K562 (cell line): ENCODE measurements at regions not wholly inside any gene's neighbourhood (a gene's known extent, or its start where the extent isn't known, plus 50 kb on each side); places are given as distances from the start of the nearest gene placed in this dataset.

Experiments
- ATAC-seq: fragments of 200-7000 bp; cut with Tn5 transposase; 3 replicates; pipeline ENCODE4 v1.9.1; 2020; ENCODE audit warnings: moderate library complexity
- BruUV-seq: library from RNA; stranded (reverse); fragments of 400-500 nt; replicated peaks from 2 replicates; lab custom pipeline; 2021; lab: Mats Ljungman, UMichigan
- CTCF ChIA-PET: fragments of 300-600 bp; formaldehyde crosslinking; extraction: SDS; loops from one replicate; lab custom pipeline; 2021; ENCODE audit warnings: low intra/inter-chr PET ratio; lab: Yijun Ruan, JAX
- POLR2A ChIA-PET: fragments of 300-600, 350-650 bp; sonication (Branson Sonifier 250); formaldehyde crosslinking; extraction: SDS; loops from one replicate; lab custom pipeline; 2021; ENCODE audit warnings: antibody characterized with exemption, inconsistent platforms; lab: Yijun Ruan, JAX
- DNase-seq, 4 experiments: peaks; one replicate each; pipeline versions ENCODE4 v3.0.0 to v3.0.0-alpha.2; 2011 to 2018; ENCODE audit warnings: low spot score in 3 of 4, mixed read lengths in 3 of 4; ENCODE audit errors: extremely low read depth in 1 of 4
- FAIRE-seq: peaks from 2 replicates; lab custom pipeline; 2011; peaks lifted over from hg19 to GRCh38; lab: Jason Lieb, UNC
- H2AFZ ChIP-seq: 2 replicates; pipeline ENCODE4 v1.6.0; 2011; ENCODE audit warnings: low read depth, low read length, control low read depth, inconsistent platforms
- H3K27ac ChIP-seq: fragments of 200-600 bp; 3 replicates; pipeline ENCODE4 v1.8.0; 2011; ENCODE audit warnings: low read depth, mild to moderate bottlenecking, control low read depth, inconsistent platforms, low read length, moderate library complexity, mixed read lengths; ENCODE audit errors: extremely low read depth
- H3K27me3 ChIP-seq, 2 experiments: fragments of 300-600 bp in 1 of 2; 2 replicates in 1 of 2; 3 replicates in 1 of 2; pipeline versions ENCODE4 v1.6.0 to v1.8.0; 2011; ENCODE audit warnings: inconsistent platforms in 2 of 2, low read length in 2 of 2, mild to moderate bottlenecking in 1 of 2, mixed read lengths in 1 of 2, moderate library complexity in 1 of 2; ENCODE audit not compliant: control insufficient read depth in 2 of 2, insufficient read depth in 2 of 2
- H3K36me3 ChIP-seq: fragments of 300-600 bp; 3 replicates; pipeline ENCODE4 v1.8.0; 2011; ENCODE audit warnings: mild to moderate bottlenecking, low read length, inconsistent platforms; ENCODE audit not compliant: control insufficient read depth, insufficient read depth
- H3K4me1 ChIP-seq, 2 experiments: fragments of 200-600 bp in 1 of 2; replicated peaks in 1 of 2; 2 replicates in 1 of 2; 3 replicates in 1 of 2; pipeline versions ENCODE4 v1.5.1 to v1.8.0; 2011; ENCODE audit warnings: inconsistent platforms in 2 of 2, low read length in 2 of 2, mild to moderate bottlenecking in 1 of 2, mixed read lengths in 1 of 2, moderate library complexity in 1 of 2; ENCODE audit not compliant: control insufficient read depth in 2 of 2, insufficient read depth in 2 of 2
- H3K4me2 ChIP-seq: 2 replicates; pipeline ENCODE4 v1.6.1; 2011; ENCODE audit warnings: low read length, control low read depth, inconsistent platforms, mixed read lengths; ENCODE audit not compliant: insufficient read depth
- H3K4me3 ChIP-seq: fragments of 200-600 bp; sonication (generic), shearing (Covaris generic); 2 replicates; pipeline ENCODE4 v1.5.1; 2016; ENCODE audit warnings: control low read depth, inconsistent platforms
- H3K79me2 ChIP-seq: fragments of 200-600 bp; 3 replicates; pipeline ENCODE4 v1.8.0; 2011; ENCODE audit warnings: low read length, inconsistent platforms; ENCODE audit not compliant: control insufficient read depth, insufficient read depth
- H3K9ac ChIP-seq, 2 experiments: 2 replicates each; pipeline versions ENCODE4 v1.6.0 to v1.6.1; 2011; ENCODE audit warnings: low read depth in 2 of 2, low read length in 2 of 2, control low read depth in 1 of 2, inconsistent platforms in 1 of 2, mild to moderate bottlenecking in 1 of 2, mixed read lengths in 1 of 2; ENCODE audit not compliant: insufficient read depth in 1 of 2
- H3K9me1 ChIP-seq: one replicate; pipeline ENCODE4 v1.6.0; 2011; ENCODE audit warnings: inconsistent platforms, mild to moderate bottlenecking, low read length, moderate library complexity; ENCODE audit not compliant: control insufficient read depth, insufficient read depth
- H3K9me3 ChIP-seq: replicated peaks from 2 replicates; pipeline ENCODE4 v1.5.1; 2011; ENCODE audit warnings: low read depth, low read length, inconsistent platforms; ENCODE audit not compliant: control insufficient read depth, insufficient read depth
- H4K20me1 ChIP-seq: replicated peaks from 2 replicates; pipeline ENCODE4 v1.6.1; 2011; ENCODE audit warnings: low read length, inconsistent platforms, mixed read lengths; ENCODE audit not compliant: control insufficient read depth, insufficient read depth
- BHLHE40 ChIP-seq: IDR thresholded peaks from 2 replicates; pipeline ENCODE4 v1.6.1; 2011; ENCODE audit warnings: low read length, improper control_type of control experiment
- CREB1 ChIP-seq, 2 experiments: sonication (generic) in 1 of 2; formaldehyde crosslinking in 1 of 2; IDR thresholded peaks; 2 replicates each; pipeline versions ENCODE4 v1.6.1 to v1.8.0; 2012 to 2022; ENCODE audit warnings: inconsistent platforms in 1 of 2, mild to moderate bottlenecking in 1 of 2, missing genetic modification reagents in 1 of 2, moderate library complexity in 1 of 2
- HNRNPUL1 ChIP-seq: fragments of 200-400 bp; formaldehyde crosslinking; IDR thresholded peaks from 2 replicates; pipeline ENCODE4 v1.6.1; 2017; ENCODE audit warnings: low read length
- MCM3 ChIP-seq: fragments of 450-650 bp; IDR thresholded peaks from 2 replicates; pipeline ENCODE4 v1.6.1; 2016
- MTA3 ChIP-seq: fragments of 450-650 bp; formaldehyde crosslinking; IDR thresholded peaks from 2 replicates; pipeline ENCODE4 v1.6.1; 2017; ENCODE audit warnings: mild to moderate bottlenecking, borderline replicate concordance
- MYC ChIP-seq, 2 experiments: fragments of 250-450 bp in 1 of 2; sonication (Bioruptor Pico) in 1 of 2; IDR thresholded peaks; 2 replicates each; pipeline versions ENCODE4 v1.5.1 to v1.6.1; 2012 to 2021; ENCODE audit warnings: low read depth in 2 of 2, borderline replicate concordance in 1 of 2, improper control_type of control experiment in 1 of 2, low read length in 1 of 2, mild to moderate bottlenecking in 1 of 2, moderate library complexity in 1 of 2
- NFIC ChIP-seq: fragments of 450-650 bp; IDR thresholded peaks from 2 replicates; pipeline ENCODE4 v1.6.1; 2017; ENCODE audit warnings: mild to moderate bottlenecking, inconsistent platforms
- RUNX1 ChIP-seq: sonication (generic); IDR thresholded peaks from 2 replicates; pipeline ENCODE4 v1.6.1; 2016; ENCODE audit warnings: antibody characterized with exemption, low read depth
- THRAP3 ChIP-seq: fragments of 450-650 bp; IDR thresholded peaks from 2 replicates; pipeline ENCODE4 v1.6.1; 2016; ENCODE audit warnings: mild to moderate bottlenecking, inconsistent platforms, borderline replicate concordance
- ZNF134 ChIP-seq: fragments of 250-450 bp; sonication (Bioruptor Pico); conservative IDR thresholded peaks from 2 replicates; pipeline ENCODE4 v1.4.0; 2020
- in situ Hi-C: fragments of 300-500 bp; cut with MboI; formaldehyde crosslinking; loops from 4 replicates; pipeline ENCODE4 v1.15.0; 2018; ENCODE audit warnings: inconsistent platforms, mixed read lengths
- intact Hi-C: fragments of 100-400 bp; cut with micrococcal nuclease; formaldehyde crosslinking; loops from 2 replicates; pipeline ENCODE4 v1.14.2; 2022
- TF ChIP-seq, protein P1 (sequence below): conservative IDR thresholded peaks from 2 replicates; pipeline ENCODE4 v1.6.1; 2011; ENCODE audit warnings: low read depth, mild to moderate bottlenecking, low read length; ENCODE audit not compliant: control insufficient read depth
- TF ChIP-seq, protein P2 (sequence below), 2 experiments: fragments of 250-450 bp in 1 of 2; fragments of 450-650 bp in 1 of 2; sonication (Bioruptor Pico) in 1 of 2; IDR thresholded peaks; 2 replicates each; pipeline versions ENCODE4 v1.6.1 to v1.8.0; 2016 to 2021; ENCODE audit warnings: mild to moderate bottlenecking in 2 of 2, moderate library complexity in 2 of 2, missing compliant biosample characterization in 1 of 2, missing genetic modification characterization in 1 of 2

DNA sequence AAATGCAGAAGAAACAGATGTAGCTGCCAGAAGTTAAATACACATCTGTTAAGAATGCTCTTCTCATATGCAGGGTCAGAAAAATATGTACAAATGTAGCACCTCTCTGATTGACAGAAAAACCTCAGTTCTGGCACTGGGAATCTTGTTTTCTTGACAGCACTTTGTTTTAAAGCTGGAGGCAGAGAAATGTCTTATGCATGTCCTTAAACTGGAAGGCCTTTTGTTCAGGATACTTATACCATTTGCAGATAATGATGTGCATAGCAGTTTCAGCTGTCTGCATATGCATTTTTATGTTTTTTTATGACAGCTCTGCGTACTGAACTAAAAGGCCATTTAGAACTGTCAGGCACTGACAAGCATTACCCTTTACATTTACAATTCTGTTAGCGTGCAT lies 567.9 kb downstream of the EBF1 start (continued):
- TF ChIP-seq, protein P1, sequence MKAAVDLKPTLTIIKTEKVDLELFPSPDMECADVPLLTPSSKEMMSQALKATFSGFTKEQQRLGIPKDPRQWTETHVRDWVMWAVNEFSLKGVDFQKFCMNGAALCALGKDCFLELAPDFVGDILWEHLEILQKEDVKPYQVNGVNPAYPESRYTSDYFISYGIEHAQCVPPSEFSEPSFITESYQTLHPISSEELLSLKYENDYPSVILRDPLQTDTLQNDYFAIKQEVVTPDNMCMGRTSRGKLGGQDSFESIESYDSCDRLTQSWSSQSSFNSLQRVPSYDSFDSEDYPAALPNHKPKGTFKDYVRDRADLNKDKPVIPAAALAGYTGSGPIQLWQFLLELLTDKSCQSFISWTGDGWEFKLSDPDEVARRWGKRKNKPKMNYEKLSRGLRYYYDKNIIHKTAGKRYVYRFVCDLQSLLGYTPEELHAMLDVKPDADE = no peak
- TF ChIP-seq NFIC = no peak

DNA sequence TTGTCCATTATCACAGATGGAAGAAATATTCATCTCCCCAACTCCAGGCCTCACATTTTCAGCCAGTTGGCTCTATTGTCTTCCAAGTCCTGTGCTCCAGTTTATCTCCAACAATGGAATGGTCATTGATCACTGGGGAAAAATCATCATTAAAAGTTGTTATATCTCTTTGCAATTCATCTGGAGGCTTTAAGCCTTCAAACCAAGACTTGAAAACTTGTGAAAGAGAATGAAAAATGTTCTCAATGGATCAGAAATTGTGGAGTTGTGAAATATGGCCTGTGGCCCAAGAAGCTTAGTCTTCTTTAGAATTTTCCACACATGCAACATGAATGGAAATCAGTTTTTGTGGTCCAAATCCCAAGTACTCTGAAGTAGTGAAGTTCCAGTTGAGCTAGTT lies 569.6 kb downstream of the EBF1 start:
- no peaks in the 10 kb centered on the region for H3K27me3 ChIP-seq
- no peak overlapping the region for H3K4me3 ChIP-seq
- no TSS peak for BruUV-seq

More for the DNA sequence above, 569.6 kb downstream of the EBF1 start:
- ATAC-seq (no peak), FAIRE-seq (no peak), DNase-seq (no peak)
- H3K36me3 ChIP-seq = no peaks in the 10 kb centered on the region
- CTCF ChIA-PET = no interaction called here
- H3K9me3 ChIP-seq = no peaks in the 10 kb centered on the region
- H3K4me2 ChIP-seq = no peak overlapping the region
- no peak overlapping the region for H2AFZ ChIP-seq
- POLR2A ChIA-PET = interaction anchor here (0.7 kb wide), 1 partner anchor 858 kb away, joined by 3 read pairs; no protein-coding TSS in a partner anchor
- in situ Hi-C loops (no loop called here), intact Hi-C loops (no loop called here)
- H3K4me1 ChIP-seq = no peaks in the 10 kb centered on the region
- H3K9ac ChIP-seq = no peak overlapping the region
- no peaks in the 10 kb centered on the region for H4K20me1 ChIP-seq
- H3K9me1 ChIP-seq = no peaks in the 10 kb centered on the region
- H3K27ac ChIP-seq = no peak overlapping the region
- H3K79me2 ChIP-seq = no peaks in the 10 kb centered on the region
- TF ChIP-seq ZNF134 (CRISPR knock-in tag) = no peak
- TF ChIP-seq, protein P2, sequence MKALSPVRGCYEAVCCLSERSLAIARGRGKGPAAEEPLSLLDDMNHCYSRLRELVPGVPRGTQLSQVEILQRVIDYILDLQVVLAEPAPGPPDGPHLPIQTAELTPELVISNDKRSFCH (CRISPR knock-in tag; IDR thresholded peaks at IDR 0.05) = no peak
- TF ChIP-seq, protein P2 (tag; IDR thresholded peaks at IDR 0.05) = no peak
- TF ChIP-seq RUNX1 = no peak
- no peak for TF ChIP-seq MYC (IDR thresholded peaks at IDR 0.05; ENCODE audit: low read depth, low read length)
- TF ChIP-seq MYC (CRISPR knock-in tag; IDR thresholded peaks at IDR 0.05; ENCODE audit: borderline replicate concordance, low read depth) = no peak
- TF ChIP-seq THRAP3 = no peak
- TF ChIP-seq BHLHE40 = no peak
- no peak for TF ChIP-seq HNRNPUL1
- no peak for TF ChIP-seq MCM3
- TF ChIP-seq MTA3 = no peak
- TF ChIP-seq CREB1 (IDR thresholded peaks at IDR 0.05) = no peak
- no peak for TF ChIP-seq CREB1 (CRISPR knock-in tag; IDR thresholded peaks at IDR 0.05)
- TF ChIP-seq, all 486 proteins: peak for 0
